ENCODE measurements at regions not wholly inside any gene's neighbourhood (a gene's known extent, or its start where the extent isn't known, plus 50 kb on each side); places are given as distances from the start of the nearest gene placed in this dataset.

DNA sequence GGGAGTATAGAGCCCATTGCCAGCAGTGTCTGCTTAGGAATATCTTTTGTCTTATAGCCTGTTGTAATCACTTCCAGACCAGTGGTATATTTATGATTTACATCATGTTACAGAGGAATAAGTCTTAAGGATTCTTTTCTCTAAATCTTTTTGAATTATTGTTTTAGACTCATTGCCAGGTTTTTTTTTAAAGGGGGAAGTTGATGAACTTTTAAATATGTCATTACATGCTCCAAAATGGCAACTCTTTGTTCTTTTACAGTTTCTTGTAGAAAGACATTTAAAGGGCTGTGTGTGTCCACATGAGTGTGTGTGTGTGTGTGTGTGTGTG lies 59.4 kb upstream of the NFIB start:
- TF ChIP-seq POLR2A (IDR thresholded peaks at IDR 0.05): no peak
- TF ChIP-seq, protein P1, sequence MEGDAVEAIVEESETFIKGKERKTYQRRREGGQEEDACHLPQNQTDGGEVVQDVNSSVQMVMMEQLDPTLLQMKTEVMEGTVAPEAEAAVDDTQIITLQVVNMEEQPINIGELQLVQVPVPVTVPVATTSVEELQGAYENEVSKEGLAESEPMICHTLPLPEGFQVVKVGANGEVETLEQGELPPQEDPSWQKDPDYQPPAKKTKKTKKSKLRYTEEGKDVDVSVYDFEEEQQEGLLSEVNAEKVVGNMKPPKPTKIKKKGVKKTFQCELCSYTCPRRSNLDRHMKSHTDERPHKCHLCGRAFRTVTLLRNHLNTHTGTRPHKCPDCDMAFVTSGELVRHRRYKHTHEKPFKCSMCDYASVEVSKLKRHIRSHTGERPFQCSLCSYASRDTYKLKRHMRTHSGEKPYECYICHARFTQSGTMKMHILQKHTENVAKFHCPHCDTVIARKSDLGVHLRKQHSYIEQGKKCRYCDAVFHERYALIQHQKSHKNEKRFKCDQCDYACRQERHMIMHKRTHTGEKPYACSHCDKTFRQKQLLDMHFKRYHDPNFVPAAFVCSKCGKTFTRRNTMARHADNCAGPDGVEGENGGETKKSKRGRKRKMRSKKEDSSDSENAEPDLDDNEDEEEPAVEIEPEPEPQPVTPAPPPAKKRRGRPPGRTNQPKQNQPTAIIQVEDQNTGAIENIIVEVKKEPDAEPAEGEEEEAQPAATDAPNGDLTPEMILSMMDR (IDR thresholded peaks at IDR 0.05): no peak

Data from Peyer's patch (tissue), 4 donors.